D721Med (cell line): ENCODE measurements at regions not wholly inside any gene's neighbourhood (a gene's known extent, or its start where the extent isn't known, plus 50 kb on each side); places are given as distances from the start of the nearest gene placed in this dataset.

ENCODE experiments used
- DNase-seq: peaks from one replicate; pipeline ENCODE4 v3.0.0; 2011; ENCODE audit warnings: low spot score; ENCODE audit not compliant: insufficient read length
- FAIRE-seq: peaks from 2 replicates; lab custom pipeline; 2011; peaks lifted over from hg19 to GRCh38; lab: Jason Lieb, UNC
- CTCF ChIP-seq: IDR thresholded peaks from 2 replicates; pipeline ENCODE4 v1.5.1; 2012; ENCODE audit warnings: mild to moderate bottlenecking, control low read depth; ENCODE audit not compliant: insufficient read depth; ENCODE audit errors: missing control alignments

- DNase-seq (no peak), FAIRE-seq (no peak)
- no peak for TF ChIP-seq CTCF
Observed at GRCh38 chr2:62287899-62288880, 92.3 kb downstream of the B3GNT2 start.

DNA sequence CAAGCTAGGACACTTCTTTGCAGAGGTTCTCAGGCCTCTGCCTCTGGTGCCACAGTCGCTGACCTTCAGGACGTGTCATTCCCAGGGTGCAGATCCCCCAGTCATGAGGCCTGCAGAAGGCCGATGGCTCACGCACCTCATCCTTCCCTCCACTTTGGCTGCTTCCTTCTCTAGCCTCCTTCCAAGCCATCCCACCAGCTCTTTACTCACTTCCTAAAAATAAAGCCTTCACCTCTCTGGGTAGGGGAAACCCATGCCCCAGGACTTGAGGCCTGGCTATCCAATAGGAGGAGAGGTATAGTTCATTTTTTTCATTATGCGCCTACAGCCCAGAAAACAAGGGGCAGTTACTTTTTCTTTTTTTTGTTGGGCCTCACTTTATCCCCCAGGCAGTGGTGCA, 91.4 kb downstream of the B3GNT2 start:
- DNase-seq (no peak), FAIRE-seq (no peak)
- no peak for TF ChIP-seq CTCF

GRCh38 chr2:62286089-62286785, 90.3 kb downstream of the B3GNT2 start:
- TF ChIP-seq CTCF, result no peak
- FAIRE-seq, result no peak
- no peak for DNase-seq

DNA sequence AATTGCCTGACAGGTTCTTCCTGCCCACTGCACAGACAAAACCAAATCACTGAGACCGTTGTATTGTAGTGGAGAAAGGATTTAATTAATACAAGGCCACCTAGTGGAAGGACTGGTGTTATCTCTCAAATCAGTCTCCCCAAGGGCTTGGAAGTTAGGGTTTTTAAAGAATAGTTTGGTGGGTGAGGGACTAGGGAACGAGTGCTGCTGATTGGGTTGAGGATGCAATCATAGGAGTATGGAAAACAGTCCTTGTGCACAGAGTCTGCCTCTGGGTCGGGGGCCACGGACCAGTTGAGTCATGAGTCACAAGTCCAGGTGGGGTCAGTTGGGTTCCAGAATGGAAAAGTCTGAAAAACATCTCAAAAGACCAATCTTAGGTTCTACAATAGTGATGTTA, 89.1 kb downstream of the B3GNT2 start:
- FAIRE-seq (no peak), DNase-seq (no peak)
- no peak for TF ChIP-seq CTCF

DNA sequence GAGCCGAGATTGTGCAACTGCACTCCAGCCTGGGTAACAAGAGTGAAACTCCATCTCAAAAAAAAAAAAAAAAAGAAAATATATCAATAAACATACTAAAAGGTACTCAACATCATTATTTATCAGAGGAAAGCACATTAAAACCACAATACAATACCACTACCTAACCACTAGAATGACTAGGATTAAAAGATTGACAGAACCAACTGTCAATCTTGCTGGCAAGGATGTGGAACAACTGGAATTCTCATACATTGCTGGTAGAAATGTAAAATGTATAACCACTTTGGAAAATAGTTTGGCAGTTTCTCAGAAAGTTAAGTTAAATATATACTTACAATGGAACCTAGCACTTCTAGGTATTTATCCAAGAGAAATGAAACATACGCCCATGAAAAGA, 88.6 kb downstream of the B3GNT2 start:
- no peak for FAIRE-seq
- TF ChIP-seq CTCF, result no peak
- DNase-seq, result no peak

- TF ChIP-seq CTCF, result no peak
- DNase-seq, result no peak
- FAIRE-seq, result no peak
Observed at GRCh38 chr2:62283147-62283546, 87.2 kb downstream of the B3GNT2 start.
